Chondrocyte (in vitro differentiated cells): ENCODE measurements at regions not wholly inside any gene's neighbourhood (a gene's known extent, or its start where the extent isn't known, plus 50 kb on each side); places are given as distances from the start of the nearest gene placed in this dataset.

Experiments used
- DNase-seq: peaks from one replicate; pipeline ENCODE4 v3.0.0; 2021; ENCODE audit warnings: mixed read lengths, low spot score
- H3K27ac Mint-ChIP-seq: one replicate; pipeline ENCODE4 v1.8.0; 2021; ENCODE audit warnings: mild to moderate bottlenecking, moderate library complexity, mixed read lengths; ENCODE audit not compliant: unreplicated experiment
- H3K27me3 Mint-ChIP-seq: 2 replicates; pipeline ENCODE4 v1.8.0; 2021; ENCODE audit warnings: low read depth, mixed read lengths
- H3K36me3 Mint-ChIP-seq: 2 replicates; pipeline ENCODE4 v1.8.0; 2021; ENCODE audit warnings: low read depth, mixed read lengths
- H3K4me1 Mint-ChIP-seq: 2 replicates; pipeline ENCODE4 v1.8.0; 2021; ENCODE audit warnings: low read depth, mild to moderate bottlenecking, mixed read lengths
- H3K4me3 Mint-ChIP-seq: one replicate; pipeline ENCODE4 v1.8.0; 2021; ENCODE audit warnings: mild to moderate bottlenecking, moderate library complexity, mixed read lengths; ENCODE audit not compliant: unreplicated experiment
- H3K9me3 Mint-ChIP-seq: 2 replicates; pipeline ENCODE4 v1.8.0; 2021; ENCODE audit warnings: low read depth, mixed read lengths
- CTCF ChIP-seq: fragments of 200-600 bp; sonication (generic); IDR thresholded peaks from 2 replicates; pipeline ENCODE4 v1.5.0; 2021; ENCODE audit warnings: antibody characterized with exemption, mild to moderate bottlenecking, moderate library complexity

- DNase-seq, result no peak
- peaks cover 3% of the 10 kb centered on the region for H3K36me3 Mint-ChIP-seq
- H3K4me1 Mint-ChIP-seq, result peaks cover 8% of the 10 kb centered on the region
- peaks cover 12% of the 10 kb centered on the region for H3K9me3 Mint-ChIP-seq
- no peak for TF ChIP-seq CTCF
- H3K27ac Mint-ChIP-seq, result no peak overlapping the region
- H3K27me3 Mint-ChIP-seq, result no peaks in the 10 kb centered on the region
- no peak overlapping the region for H3K4me3 Mint-ChIP-seq
Measured at GRCh38 chr1:66435541-66435940, 98.4 kb upstream of the SGIP1 start.

- Mint-ChIP-seq H3K4me1 (peaks cover 8% of the 10 kb centered on the region), H3K9me3 (peaks cover 2% of the 10 kb centered on the region), H3K27ac (no peak overlapping the region), H3K27me3 (no peaks in the 10 kb centered on the region), H3K36me3 (no peaks in the 10 kb centered on the region), H3K4me3 (no peak overlapping the region)
- DNase-seq, result no peak
- peak; percentile 69 for TF ChIP-seq CTCF
Measured at GRCh38 chr1:66436378-66437135, 97.4 kb upstream of the SGIP1 start.

GRCh38 chr1:66437136-66437401 is 96.9 kb upstream of the SGIP1 start:
- DNase-seq, result no peak
- peaks cover 8% of the 10 kb centered on the region for H3K4me1 Mint-ChIP-seq
- TF ChIP-seq CTCF, result no peak
- no peaks in the 10 kb centered on the region for H3K36me3 Mint-ChIP-seq
- no peak overlapping the region for H3K4me3 Mint-ChIP-seq
- no peaks in the 10 kb centered on the region for H3K9me3 Mint-ChIP-seq
- no peaks in the 10 kb centered on the region for H3K27me3 Mint-ChIP-seq
- H3K27ac Mint-ChIP-seq, result no peak overlapping the region

- no peaks in the 10 kb centered on the region for H3K9me3 Mint-ChIP-seq
- no peak overlapping the region for H3K27ac Mint-ChIP-seq
- H3K4me1 Mint-ChIP-seq, result peaks cover 8% of the 10 kb centered on the region
- TF ChIP-seq CTCF, result no peak
- no peak overlapping the region for H3K4me3 Mint-ChIP-seq
- no peaks in the 10 kb centered on the region for H3K36me3 Mint-ChIP-seq
- no peak for DNase-seq
- no peaks in the 10 kb centered on the region for H3K27me3 Mint-ChIP-seq
Measured at GRCh38 chr1:66438062-66438461, 95.9 kb upstream of the SGIP1 start.

GRCh38 chr1:66438501-66438900 is 95.5 kb upstream of the SGIP1 start:
- no peaks in the 10 kb centered on the region for H3K9me3 Mint-ChIP-seq
- no peak for TF ChIP-seq CTCF
- DNase-seq, result no peak
- no peaks in the 10 kb centered on the region for H3K27me3 Mint-ChIP-seq
- peaks cover 8% of the 10 kb centered on the region for H3K4me1 Mint-ChIP-seq
- no peak overlapping the region for H3K4me3 Mint-ChIP-seq
- H3K36me3 Mint-ChIP-seq, result no peaks in the 10 kb centered on the region
- no peak overlapping the region for H3K27ac Mint-ChIP-seq
